NCI-H510A treated with DMSO at 0.1 percent for 48 hours (cell line): ENCODE measurements at regions not wholly inside any gene's neighbourhood (a gene's known extent, or its start where the extent isn't known, plus 50 kb on each side); places are given as distances from the start of the nearest gene placed in this dataset.
A peak's percentile ranks its signal among the peaks of the same experiment; 100 is the strongest.
"Not testable (repeated sequence)": the region's sequence is repeated elsewhere in the genome, so short reads cannot be mapped to it uniquely, and the experiment has no call there.

ENCODE experiments used
- DNase-seq: peaks from one replicate; lab custom pipeline; 2025; lab: John Stamatoyannopoulos, UW

DNA sequence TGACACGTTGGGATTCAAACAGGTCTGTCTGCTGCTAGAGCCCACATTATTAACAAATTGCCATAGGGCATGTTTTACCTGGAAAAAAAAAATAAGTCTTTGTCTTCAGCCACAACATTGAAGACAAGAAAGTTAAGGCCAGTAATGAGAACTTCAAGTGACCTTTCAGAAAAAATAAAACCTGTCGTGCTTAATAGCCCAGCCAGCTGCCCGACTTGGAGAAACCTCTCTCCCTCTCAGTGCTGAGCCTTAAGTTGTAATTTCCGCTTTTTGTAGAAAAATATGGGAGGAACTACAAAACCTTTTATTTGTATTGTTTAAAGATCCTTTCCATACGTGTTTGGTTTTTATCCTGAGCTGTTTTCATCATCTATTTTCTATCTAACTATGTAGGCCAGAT is 454.3 kb upstream of the SLITRK6 start:
- DNase-seq: not testable (repeated sequence)

DNA sequence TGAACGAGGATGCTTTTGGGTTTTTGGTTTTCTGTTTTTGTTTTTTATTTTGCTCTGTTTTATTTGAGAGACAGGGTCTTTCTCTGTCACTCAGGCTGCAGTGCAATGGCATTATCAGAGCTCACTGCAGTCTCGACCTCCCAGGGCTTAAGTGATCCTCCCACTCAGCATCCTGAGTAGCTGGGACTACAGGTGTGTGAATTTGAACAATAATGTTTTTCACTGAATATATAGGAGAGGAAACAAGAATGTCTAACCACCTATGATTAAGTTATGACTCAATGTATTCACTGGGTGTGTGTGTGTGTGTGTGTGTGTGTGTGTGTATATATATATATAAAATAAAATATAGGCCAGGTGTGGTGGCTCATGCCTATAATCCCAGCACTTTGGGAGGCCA is 456.6 kb upstream of the SLITRK6 start:
- DNase-seq: not testable (repeated sequence)

DNA sequence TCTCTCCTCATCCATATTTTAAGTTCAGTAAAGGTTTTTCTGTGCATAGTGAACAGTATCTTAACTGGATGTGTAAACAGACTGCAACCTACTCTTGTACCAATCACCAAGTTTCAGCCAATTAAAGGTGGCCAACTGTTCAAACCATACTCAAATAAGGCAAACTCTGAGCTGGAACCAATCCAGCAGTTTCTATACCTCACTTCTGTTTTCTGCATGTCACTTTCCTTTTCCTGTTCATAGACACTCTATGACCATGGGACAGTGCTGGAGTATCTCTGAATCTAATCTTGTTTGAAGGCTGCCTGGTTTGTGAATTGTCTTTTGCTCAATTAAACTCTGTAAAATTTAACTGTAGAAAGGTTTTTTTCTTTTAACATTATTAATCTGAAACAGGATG is 470.3 kb upstream of the SLITRK6 start:
- no peak for DNase-seq

DNA sequence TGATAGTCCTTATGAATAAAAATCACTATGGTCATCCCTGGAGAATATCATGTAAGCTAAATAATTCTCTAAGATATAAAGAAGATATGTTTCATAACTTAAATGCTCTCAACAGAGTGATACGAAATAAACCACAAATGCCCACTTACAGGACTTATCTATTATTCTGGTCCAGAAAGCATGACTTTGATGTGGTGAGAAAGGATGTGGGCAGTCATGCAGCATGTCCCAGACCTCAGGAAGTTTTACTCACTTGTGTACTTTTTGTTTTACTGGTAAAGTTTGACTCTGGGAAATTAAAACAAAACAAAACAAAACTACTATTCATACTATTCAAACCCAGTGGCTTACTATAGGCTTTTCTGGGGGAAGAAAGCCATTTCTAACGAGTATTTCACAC is 483.2 kb upstream of the SLITRK6 start:
- no peak for DNase-seq

DNA sequence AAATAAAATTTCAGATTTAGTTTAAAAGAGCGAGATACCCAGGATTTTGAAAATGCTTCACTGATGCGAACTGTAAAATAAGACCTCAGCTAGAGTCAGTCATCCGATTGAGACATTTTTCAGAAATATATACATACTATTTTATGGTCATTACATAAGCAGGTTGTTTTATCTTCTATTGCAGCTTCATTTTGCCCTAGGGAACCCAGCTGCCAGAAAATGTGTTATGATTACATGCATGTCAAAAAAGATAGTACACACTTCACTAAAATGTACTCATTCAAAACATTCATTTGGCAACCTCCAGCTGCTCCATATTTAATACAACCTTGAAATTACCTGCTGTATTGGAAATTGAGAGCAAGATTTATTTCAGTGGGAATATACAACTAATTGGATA is 483.8 kb upstream of the SLITRK6 start:
- no peak for DNase-seq

DNA sequence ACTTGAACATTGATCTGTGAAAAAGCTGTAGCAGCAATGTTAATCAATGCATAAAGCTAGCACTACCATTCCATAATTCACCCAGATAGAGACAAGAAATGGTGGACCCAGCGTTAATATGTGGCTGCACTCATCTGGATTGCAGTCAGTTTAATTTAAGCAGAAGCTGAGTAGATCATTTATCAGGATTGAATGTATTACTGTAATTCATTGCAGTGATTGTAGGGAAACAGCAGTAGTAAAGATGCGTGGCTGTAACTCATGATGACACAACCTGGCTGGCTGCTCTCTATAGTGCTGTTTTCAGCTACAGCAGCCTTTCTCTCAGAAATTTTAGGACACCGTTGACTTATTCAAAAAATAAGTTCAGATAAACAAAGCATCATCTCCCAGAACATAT is 499.5 kb upstream of the SLITRK6 start:
- no peak for DNase-seq

DNA sequence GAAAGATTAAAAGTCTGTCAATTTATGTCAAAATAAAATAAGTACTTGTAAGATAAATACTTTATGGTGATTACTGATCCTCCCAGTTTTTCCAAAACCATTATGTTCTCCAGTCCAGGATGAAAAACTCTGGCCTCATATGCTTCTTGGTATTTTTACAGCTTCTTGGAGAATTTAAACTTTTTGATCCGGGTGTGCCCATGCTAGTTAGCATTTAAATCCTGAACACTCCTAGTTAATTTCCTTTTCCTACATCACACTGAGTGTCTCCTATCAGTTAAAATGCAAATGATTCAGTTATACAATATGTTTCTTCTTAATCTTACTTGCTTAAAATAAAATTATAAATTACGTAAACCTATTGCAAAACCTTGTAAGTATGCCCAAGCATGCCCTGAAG is 499.9 kb upstream of the SLITRK6 start:
- no peak for DNase-seq

DNA sequence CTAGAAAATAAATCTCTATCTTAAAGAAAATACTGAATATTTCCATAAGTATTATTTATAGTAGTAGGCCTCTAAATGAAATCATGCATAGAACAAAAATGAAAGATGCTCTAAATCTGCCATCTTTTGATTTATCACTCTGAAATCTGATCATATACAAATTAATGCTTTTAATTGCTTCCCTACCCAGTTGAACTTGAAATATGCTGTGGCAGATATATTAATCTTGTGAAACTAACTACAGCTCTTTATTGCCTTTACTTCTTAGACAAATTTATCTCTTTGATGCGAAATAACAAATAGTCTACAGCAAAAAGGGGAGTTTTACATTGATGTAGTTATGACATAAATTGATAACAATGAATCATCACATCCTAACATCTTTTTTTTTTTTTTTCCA is 510.7 kb upstream of the SLITRK6 start:
- no peak for DNase-seq

DNA sequence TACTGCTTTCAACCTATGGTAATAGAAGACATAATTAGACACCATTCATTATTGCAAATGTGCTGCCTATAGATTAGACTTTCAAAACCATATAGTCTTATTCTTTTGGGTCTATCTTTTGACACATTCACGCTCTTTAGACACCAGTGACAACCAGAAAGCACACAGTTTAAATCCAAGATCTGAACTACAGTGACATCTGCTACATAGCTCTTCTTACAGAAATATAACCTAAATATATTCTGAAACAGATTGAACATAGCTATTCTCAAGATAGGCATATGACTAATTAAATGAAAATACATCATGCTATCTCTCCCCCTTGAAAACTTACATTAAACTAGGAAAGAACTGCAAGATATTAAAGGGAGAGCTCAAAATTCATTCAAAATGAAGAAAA is 514.2 kb upstream of the SLITRK6 start:
- DNase-seq: no peak

DNA sequence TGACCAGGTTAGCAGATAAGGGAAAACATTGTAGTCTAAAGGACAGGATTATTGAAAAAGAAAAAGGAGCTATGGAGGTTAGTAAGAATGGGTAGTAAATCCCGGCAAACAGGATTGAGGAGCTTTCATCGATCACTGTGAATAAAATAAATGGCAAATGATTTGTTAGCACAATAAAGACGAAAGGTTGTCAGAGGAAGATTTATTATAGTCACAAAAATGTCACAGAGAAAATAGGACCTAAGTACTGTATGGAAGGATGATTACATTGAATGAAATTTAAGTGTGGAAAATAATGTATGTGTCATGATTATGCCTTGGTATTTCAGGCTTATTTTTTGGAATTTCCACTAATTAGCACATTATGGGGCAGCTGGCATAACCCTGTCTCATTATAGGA is 519.2 kb upstream of the SLITRK6 start:
- no peak for DNase-seq

DNA sequence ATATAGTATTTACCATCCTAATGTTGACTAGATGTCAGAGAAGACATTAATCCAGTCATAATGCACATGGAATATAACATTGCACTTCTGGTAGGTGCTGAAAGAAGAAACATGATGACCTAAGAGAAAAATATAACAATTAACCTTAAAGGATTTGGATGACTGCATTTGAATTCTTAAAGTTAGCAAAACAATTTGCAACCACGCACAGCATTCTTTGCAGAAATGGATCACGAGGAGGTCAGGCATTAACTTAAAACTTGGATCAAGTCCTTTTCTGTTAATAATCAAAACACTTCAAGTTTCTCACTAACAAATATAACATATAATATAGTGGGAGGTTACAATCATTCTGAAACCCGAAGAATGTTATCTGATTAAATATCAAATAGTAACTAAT is 525.0 kb upstream of the SLITRK6 start:
- DNase-seq: no peak

DNA sequence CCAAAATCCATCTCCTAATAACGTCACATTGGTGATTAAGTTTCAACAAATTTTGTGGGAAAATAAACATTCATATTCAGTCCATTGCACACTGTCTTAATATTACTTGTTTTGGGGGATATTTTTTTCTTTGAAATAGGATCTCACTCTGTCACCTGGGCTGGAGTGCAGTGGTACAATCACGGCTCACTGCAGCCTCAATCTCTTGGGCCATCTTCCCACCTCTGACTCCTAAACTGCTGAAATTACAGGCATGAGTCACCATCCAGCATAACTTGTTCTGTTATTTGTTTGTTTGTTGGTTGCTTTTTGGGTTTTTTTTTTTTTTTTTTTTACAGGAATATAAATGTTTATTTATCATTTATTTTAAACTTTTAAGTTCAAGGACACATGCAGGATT is 556.1 kb upstream of the SLITRK6 start:
- DNase-seq: no peak

DNA sequence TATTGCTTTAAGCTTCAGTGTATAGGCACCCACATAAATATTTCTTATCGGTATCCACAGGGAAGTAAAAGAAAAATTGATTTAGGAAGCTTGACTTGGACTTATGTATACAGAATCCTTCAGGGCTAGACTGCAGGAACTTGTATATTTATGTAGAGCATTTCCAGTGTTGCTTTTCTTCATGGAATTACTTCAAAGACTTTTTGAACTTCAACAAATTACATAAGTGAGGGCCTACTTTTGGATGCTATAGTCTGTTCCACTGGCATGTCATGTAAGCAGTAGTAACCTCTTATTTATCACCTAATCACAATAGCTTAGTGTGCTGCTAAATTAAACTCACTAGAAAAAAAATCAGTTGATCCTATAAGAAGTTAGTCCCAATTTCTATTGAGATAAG is 557.9 kb upstream of the SLITRK6 start:
- no peak for DNase-seq

DNA sequence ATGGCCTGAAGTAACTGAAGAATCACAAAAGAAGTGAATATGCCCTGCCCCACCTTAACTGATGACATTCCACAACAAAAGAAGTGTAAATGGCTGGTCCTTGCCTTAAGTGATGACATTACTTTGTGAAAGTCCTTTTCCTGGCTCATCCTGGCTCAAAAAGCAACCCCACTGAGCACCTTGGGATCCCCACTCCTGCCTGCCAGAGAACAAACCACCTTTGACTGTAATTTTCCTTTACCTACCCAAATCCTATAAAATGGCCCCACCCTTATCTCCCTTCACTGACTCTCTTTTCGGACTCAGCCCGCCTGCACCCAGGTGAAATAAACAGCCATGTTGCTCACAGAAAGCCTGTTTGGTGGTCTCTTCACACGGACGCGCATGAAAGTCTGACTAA is 564.5 kb upstream of the SLITRK6 start:
- DNase-seq: not testable (repeated sequence)

DNA sequence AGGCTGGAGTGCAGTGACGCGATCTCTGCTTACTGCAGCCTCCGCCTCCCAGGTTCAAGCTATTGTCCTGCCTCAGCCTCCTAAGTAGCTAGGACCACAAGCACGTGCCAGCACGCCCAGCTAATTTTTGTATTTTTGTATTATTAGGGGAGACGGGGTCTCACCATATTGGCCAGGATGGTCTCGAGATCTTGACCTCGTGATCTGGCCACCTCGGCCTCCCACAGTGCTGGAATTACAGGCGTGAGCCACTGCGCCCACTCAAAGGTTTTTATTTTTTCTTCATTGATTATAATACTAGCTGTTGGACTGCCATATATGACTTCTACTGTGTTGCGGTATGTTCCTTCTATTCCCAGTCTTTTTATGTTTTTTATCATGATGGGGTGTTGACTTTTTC is 569.7 kb upstream of the SLITRK6 start:
- no peak for DNase-seq

DNA sequence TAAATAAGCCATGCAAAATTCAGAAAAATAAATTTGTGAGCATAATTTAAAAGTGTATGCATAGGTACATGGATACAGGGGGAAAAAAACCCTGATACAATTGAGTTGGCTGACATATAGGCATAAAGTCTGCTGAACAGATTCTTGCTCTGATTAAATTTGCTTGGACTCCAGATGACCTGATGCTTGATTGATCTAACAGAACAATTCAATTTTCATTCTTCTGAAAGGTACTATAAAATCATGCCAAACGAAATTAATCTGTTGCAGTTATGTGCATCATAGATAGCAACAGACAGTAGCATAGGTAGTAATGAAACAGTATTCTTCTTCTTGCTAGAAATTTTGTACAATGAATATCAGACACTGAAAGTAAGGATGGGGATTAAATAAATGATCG is 578.2 kb upstream of the SLITRK6 start:
- no peak for DNase-seq

DNA sequence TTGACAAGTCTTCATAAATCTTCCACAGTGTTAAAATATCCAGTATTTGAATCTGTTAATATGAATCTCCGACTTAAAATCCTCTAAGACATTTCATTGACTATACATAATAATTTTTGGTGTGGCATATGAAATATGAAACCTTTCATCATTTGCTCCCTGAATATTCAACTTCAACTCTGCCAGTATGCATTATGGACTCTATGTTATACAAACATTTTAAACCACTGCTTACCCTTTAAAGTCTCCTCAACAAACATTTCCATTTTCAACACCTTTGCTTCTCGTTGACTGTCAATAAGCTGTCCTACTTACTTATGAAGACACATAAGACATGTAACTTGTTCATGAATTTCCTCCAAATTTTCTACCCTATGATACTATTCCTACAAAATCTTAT is 579.4 kb upstream of the SLITRK6 start:
- DNase-seq: no peak

DNA sequence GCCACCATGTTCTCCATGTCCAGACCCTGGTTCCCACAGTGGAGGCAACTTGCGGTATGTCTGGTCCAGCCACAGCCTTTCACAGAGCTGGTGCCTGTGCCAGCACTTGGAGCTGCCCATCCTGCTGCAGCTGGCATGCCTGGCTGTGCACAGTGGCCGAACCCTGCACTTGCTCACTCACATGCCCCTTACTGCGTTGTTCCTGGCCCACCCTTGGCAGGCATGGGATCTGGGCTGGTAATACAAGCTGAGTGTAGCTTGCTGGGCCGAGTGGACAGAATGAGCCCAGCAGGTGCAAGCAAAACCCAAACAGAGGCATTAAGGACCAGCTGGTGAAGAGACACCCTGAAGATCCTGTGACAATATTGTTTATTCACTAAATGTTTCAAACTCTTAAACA is 583.9 kb upstream of the SLITRK6 start:
- DNase-seq: no peak

DNA sequence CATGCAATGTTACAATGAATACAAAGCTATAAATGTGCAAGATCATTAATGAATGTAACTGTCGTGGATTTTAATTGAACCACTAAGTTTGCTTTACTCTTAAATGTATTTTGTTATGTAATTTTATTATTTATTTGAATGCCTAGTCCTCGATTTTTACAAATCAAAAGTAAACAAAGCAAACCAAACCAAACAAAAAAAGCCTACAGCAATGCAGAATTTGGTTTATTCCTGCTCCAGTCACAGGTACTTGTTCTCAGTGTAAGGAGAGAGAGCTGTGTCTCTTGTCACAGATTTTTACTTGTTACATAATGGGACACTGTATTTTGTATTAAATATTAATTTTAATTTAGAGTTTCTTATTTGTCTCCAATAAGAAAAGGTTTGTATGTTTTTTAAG is 584.3 kb upstream of the SLITRK6 start:
- peak; percentile 86 for DNase-seq

DNA sequence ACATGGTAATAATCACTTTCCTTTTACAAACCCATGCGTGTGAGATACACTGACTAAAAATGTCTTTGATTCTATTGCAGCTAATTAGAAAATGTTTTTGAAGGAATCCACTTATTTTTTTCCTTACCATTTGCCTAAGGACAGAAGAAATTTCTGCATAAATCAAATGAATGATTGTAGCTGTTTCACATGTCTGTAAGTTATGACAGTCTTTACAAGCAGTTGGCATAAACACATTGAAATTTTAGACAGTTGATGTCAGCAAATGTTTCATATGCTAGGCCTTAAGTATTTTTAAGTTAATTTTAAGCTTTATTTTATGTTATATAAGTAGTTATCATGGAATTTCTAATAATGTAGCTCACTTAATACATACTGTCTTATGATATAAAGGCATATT is 598.4 kb upstream of the SLITRK6 start:
- DNase-seq: no peak

DNA sequence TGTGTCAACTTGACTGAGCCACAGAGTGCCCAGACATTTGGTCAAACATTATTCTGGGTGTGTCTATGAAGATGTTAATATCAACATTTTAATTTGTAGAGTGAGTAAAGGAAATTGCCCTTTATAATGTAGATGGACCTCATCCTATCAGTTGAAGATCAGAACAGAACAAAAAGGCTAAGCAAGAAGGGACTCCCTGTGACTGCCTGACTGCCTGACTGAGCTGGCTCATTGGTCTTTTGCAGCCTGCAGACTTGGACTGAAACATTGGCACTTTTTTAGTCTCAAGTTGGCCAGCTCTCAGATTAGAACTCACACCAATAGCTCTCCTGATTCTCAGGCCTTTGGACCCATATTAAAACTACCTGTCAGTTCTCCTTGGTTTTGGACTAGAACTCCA is 600.4 kb upstream of the SLITRK6 start:
- no peak for DNase-seq

DNA sequence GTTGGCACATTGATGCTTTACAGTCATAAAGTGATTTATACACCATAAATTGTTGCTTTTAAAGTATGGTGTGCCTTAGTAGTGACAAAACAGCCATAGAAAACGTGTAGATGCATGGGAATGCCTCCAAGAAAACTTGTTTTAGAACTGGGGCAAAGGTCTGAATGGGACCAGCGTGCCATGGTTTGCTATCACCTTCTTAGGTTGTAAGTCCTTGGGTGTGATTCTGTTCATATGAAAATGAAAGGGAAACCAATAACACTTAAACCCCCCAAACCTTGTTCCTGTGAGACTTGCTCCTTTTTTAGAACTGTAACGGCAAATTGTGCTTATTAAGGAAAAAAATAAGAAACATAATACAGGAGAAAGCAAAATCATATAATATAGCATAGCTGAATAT is 603.3 kb upstream of the SLITRK6 start:
- DNase-seq: no peak

DNA sequence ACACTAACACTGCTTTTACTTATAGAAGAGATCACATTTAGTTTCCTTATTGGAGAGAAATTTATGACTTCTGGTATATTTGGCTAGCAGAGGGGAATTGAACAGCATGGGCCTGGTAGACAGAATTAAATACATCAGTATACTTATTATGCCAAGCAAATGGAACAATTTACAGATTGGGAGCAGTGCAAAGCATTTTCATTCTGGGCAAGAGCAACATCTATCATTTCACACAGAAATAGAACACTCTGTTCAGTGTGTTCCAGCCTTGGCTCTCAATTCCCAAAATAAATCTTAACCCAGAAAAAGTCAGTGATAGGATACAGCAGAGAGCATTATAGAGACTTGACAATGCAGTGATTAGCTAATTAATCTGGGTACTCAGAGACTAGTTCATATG is 604.0 kb upstream of the SLITRK6 start:
- no peak for DNase-seq

DNA sequence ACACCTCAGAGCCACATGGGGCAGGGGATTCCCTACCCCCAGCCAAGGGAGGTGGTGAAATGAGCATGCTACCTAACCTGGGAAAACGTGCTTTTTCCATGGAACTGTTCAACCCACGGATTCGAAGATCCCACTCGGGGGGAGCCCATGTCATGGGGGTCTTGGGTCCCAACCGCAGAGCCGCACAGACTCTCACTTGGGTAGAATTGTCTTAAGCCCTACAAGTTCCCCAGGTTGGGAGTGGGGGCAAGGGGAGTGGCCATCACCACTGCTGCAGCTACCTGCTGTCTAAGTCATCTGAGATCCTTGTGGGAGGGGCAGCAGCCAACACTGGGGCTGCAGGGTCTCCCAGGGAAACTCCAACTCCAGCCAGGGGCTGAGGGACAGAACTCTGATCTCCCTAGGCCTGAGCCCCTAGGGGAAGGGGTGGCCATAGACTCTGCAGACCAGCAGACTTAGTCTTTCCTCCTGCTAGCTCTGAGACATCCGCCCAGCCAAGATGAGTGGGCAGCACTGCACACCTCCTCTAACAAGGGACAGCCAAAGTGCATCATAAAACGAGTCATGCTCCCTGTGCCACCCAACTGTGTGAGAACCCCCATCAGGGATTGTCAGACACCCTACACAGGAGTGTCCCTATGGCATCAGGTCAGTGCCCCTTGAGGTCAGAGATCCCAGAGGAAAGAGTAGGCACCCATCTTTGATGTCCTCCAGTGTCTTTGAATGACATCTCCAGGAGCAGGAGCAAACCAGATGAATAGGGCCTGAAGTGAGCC is 610.4 kb upstream of the SLITRK6 start:
- no peak for DNase-seq
